ENCODE measurements at regions not wholly inside any gene's neighbourhood (a gene's known extent, or its start where the extent isn't known, plus 50 kb on each side); places are given as distances from the start of the nearest gene placed in this dataset.

DNA sequence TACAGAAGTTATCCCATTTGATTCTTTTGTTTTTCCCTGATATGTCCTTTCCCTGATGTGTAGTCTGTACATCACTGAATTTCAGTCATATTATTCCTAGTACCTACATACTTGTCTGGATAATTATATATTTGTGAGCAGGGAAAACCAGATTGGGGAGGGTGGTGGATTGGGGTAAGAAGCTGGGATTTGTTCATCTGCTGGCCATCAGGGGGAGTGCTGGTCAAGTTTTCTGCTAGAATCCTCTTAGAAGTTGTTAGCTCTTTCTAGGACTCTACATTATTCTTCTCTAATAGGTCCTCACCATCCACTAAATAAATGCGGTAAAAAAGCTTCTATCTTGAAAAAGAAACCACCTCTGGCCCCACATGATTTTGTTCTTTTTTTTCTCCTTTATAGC, 232.7 kb upstream of the TAC1 start:
- DNase-seq: peak in 1 of 3 donors; percentile 47
- H3K4me1 ChIP-seq: no peaks in the 10 kb centered on the region
- H3K4me3 ChIP-seq: no peak overlapping the region
- TF ChIP-seq CTCF (IDR thresholded peaks at IDR 0.05): peak in 4 of 6 experiments; percentile 19 to 55 (median 51)
- TF ChIP-seq POLR2A (IDR thresholded peaks at IDR 0.05): no peak
- H3K27ac ChIP-seq: no peak overlapping the region
- no peaks in the 10 kb centered on the region for H3K27me3 ChIP-seq
- H3K9me3 ChIP-seq: no peaks in the 10 kb centered on the region
- no peaks in the 10 kb centered on the region for H3K36me3 ChIP-seq

DNA sequence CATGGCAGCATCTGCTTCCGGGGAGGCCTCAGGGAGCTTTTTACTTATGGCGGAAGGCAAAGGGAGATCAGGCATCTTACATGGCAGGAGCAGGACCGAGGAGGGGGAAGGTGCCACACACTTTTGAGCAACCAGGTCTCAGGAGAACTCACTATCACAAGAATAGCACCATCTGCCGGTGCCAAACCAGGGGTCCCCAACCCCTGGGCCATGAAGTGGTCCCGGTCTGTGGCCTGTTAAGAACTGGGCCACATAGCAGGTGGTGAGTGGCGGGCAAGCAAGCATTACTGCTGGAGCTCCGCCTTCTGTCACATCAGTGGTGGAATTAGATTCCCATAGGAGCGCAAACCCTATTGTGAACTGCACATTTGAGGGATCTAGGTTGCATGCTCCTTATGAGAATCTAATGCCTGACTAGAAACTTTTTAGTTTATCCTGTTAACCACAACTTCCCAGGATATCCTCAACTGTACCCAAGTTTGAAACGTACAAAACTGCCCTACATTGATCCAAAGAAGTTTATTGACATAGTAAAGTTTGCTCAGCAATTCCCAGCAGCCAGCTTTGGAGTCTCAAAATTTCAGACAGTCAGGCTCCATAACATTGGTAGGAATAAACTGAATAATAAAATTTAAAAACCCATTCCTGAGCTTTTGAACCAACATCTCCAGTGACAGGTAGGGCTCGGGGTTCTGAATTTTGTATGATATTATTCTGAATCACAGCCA, 228.4 kb upstream of the TAC1 start:
- Histone ChIP-seq H3K9me3 (no peaks in the 10 kb centered on the region), H3K36me3 (no peaks in the 10 kb centered on the region), H3K27ac (no peak overlapping the region), H3K4me1 (no peaks in the 10 kb centered on the region), H3K27me3 (no peaks in the 10 kb centered on the region), H3K4me3 (no peak overlapping the region)
- no peak for DNase-seq
- no peak for TF ChIP-seq POLR2A (IDR thresholded peaks at IDR 0.05)
- no peak for TF ChIP-seq CTCF (IDR thresholded peaks at IDR 0.05)

GRCh38 chr7:97506728-97507127, 225.2 kb upstream of the TAC1 start:
- no peaks in the 10 kb centered on the region for H3K36me3 ChIP-seq
- H3K27ac ChIP-seq: no peak overlapping the region
- no peaks in the 10 kb centered on the region for H3K9me3 ChIP-seq
- no peak for TF ChIP-seq CTCF (IDR thresholded peaks at IDR 0.05)
- no peak for DNase-seq
- H3K4me1 ChIP-seq: no peaks in the 10 kb centered on the region
- no peaks in the 10 kb centered on the region for H3K27me3 ChIP-seq
- H3K4me3 ChIP-seq: no peak overlapping the region

- DNase-seq: no peak
- Histone ChIP-seq H3K4me3 (no peak overlapping the region), H3K4me1 (no peaks in the 10 kb centered on the region), H3K36me3 (no peaks in the 10 kb centered on the region), H3K27ac (no peak overlapping the region), H3K27me3 (no peaks in the 10 kb centered on the region), H3K9me3 (no peaks in the 10 kb centered on the region)
- no peak for TF ChIP-seq CTCF (IDR thresholded peaks at IDR 0.05)
- no peak for TF ChIP-seq POLR2A (IDR thresholded peaks at IDR 0.05)
Measured at GRCh38 chr7:97512441-97513207, 219.3 kb upstream of the TAC1 start.

- Histone ChIP-seq H3K4me3 (no peak overlapping the region), H3K9me3 (no peaks in the 10 kb centered on the region), H3K27ac (no peak overlapping the region), H3K36me3 (no peaks in the 10 kb centered on the region), H3K4me1 (no peaks in the 10 kb centered on the region), H3K27me3 (no peaks in the 10 kb centered on the region)
- TF ChIP-seq POLR2A (IDR thresholded peaks at IDR 0.05): no peak
- TF ChIP-seq CTCF (IDR thresholded peaks at IDR 0.05): no peak
- no peak for DNase-seq
Measured at GRCh38 chr7:97513326-97513725, 218.6 kb upstream of the TAC1 start.

All from Peyer's patch (tissue), 4 donors.